Heart left ventricle (tissue), 13 donors: ENCODE measurements at regions not wholly inside any gene's neighbourhood (a gene's known extent, or its start where the extent isn't known, plus 50 kb on each side); places are given as distances from the start of the nearest gene placed in this dataset.

Source experiments
- CTCF ChIP-seq, 12 donors: fragments of 200-600 bp; sonication (generic) in 4 of 12; IDR thresholded peaks; one replicate each; pipeline versions ENCODE4 v1.5.0 to v1.8.0; 2018 to 2022; ENCODE audit warnings: antibody characterized with exemption in 12 of 12, mild to moderate bottlenecking in 5 of 12
- POLR2A ChIP-seq, 2 donors: fragments of 450-650 bp; IDR thresholded peaks; one replicate each; pipeline ENCODE4 v1.6.1; 2017; ENCODE audit warnings: antibody characterized with exemption in 2 of 2, mild to moderate bottlenecking in 2 of 2, moderate library complexity in 2 of 2
- donor health status: ischemic (EF 13 %, LVEDD 7.1; RV severe dilation, severe dysfunction).
- donor health status: DM: no; HTN: yes; CAD: no.
- donor health status: DM: no; HTN: no; CAD: no.
- donor health status: ischemic (EF 25% LVEDD 6.9; RV normal size, moderate dysfunction).
- donor health status: ischemic (EF 25% LVEDD 5.7; RV mildly dilated, moderate dysfunction).
- donor health status: ischemic (EF 35%, LVEDD 5.7; RV mildly dilated, moderate dysfunction).
- donor health status: nonischemic (EF 11% LVEDD 7.7; RV severe dilation, severe dysfunction).
- donor health status: DM: yes; HTN: yes; CAD: no.
- donor health status: PGD.
- donor health status: ischemic (EF 29% LVEDD 5.4; RV normal size, mild dysfunction).
- donor health status: nonischemic (EF 23%, LVEDD 6.1; RV moderate dilation, normal function).

- TF ChIP-seq CTCF (IDR thresholded peaks at IDR 0.05) (no peak), POLR2A (IDR thresholded peaks at IDR 0.05) (no peak)
These were observed 664.2 kb upstream of the COBL start for GRCh38 chr7:51980812-51981211.
